GM18858 (cell line): ENCODE measurements at regions not wholly inside any gene's neighbourhood (a gene's known extent, or its start where the extent isn't known, plus 50 kb on each side); places are given as distances from the start of the nearest gene placed in this dataset.

Source experiments
- ATAC-seq: cut with Tn5 transposase; IDR thresholded peaks from one replicate; pipeline ENCODE4 v1.9.1; 2021; ENCODE audit not compliant: unreplicated experiment

DNA sequence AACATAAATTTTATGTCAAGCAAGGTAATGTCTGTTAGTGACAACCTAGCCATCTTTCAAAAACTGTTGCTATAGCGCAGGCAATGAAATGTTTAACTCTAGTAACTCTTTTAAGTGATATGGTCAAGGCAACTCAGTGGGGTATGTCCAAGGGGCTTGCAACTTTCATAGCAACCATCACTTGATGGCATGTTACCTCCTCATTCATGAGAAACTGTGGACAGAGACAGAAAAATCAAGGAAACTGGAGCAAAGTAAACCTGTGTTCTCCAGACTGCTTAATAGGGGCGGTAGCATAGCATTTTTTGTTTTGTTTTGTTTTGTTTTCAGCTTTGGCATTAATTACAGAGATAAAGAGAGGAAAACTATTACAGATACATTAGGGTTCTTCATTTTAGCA lies 1456.8 kb upstream of the AGA start:
- ATAC-seq = no peak

DNA sequence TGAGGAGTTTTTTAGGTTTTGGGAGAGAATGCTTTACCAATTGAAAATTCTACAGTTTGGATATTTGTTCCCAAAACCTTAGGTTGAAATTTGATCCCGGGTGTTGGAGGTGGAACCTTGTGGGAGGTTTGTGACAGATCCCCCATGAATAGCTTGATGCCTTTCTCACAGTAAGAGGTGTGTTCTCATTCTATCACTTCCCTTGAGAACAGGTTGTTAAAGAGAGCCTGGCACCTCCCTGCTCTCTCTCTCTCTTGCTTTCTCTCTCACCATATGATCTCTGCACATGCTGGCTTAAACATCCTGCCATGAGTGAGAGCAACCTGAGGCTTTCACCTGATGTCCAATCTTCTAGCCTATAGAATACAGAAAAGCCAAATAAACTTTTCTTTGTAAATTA lies 1475.5 kb upstream of the AGA start:
- no peak for ATAC-seq

DNA sequence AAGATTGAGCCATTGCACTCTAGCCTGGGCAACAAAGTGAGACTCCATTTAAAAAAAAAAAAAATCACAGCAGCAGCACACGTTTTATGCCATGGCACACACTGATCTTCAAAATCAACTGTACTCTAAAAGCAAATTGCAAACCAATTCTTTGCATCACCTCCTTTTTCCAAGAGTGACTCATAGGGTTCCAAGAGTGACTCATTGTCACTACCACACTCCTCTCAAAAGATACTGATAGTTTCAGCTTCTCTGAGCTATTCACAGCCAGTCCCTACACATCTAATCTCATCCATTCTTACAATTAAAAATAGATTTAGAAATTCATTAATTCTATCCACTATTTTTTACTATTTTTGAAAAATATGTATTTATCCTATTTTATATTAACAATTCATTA lies 1494.9 kb upstream of the AGA start:
- no peak for ATAC-seq

DNA sequence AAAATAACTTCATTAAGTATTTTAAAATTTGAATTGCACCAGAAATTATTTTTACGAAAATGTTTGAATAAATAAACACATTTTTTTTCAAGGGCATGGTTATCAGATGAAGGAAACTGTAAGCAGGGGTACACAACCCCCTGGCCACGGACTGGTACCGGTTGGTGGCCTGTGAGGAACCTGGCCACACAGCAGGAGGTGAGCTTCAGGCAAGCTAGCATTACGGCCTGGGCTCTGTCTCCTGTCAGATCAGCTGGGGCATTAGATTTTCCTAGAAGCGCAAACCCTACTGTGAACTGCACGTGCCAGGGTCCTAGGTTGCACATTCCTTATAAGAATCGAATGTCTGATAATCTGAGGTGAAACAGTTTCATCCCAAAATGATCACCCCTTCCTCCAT lies 1499.7 kb upstream of the AGA start:
- ATAC-seq = no peak

DNA sequence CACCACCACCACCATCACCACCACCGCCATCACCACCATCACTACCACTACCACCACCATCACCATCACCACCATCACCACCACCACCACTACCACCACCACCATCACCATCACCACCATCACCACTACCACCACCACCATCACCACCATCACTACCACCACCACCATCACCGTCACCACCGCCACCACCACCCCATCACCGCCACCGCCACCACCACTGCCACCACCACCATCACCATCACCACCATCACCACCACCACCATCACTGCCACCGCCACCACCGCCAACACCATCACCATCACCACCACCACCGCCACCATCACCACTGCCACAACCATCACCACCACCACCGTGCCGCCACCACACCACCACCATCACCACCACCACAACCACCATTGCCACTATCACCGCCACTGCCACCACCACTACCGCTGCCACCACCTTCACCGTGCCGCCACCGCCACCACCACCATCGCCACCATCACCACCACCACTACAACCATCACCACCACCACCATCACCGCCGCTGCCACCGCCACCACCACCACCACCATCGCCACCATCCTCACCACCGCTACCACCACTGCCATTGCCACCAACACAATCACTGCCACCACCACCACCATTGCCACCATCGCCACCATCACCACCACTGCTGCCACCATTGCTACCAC lies 1511.3 kb upstream of the AGA start:
- no peak for ATAC-seq

DNA sequence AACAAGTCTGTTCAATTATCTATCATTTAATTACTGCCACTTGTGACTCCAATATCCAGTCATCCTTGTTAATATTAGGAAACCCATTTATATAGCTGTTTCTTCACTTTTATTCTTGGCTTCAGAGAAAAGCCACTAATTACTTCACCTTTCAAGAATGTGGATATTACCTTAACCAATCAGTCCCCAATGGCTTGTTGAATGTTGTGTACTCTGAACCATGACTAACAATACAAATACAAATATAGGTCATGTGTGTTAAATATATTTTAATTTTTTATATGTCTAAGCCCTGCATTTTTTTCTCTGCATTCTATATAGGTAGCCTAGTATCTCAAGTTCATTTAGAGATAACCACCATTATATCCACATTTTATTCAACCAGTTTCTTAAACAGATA lies 1513.4 kb upstream of the AGA start:
- ATAC-seq = no peak

DNA sequence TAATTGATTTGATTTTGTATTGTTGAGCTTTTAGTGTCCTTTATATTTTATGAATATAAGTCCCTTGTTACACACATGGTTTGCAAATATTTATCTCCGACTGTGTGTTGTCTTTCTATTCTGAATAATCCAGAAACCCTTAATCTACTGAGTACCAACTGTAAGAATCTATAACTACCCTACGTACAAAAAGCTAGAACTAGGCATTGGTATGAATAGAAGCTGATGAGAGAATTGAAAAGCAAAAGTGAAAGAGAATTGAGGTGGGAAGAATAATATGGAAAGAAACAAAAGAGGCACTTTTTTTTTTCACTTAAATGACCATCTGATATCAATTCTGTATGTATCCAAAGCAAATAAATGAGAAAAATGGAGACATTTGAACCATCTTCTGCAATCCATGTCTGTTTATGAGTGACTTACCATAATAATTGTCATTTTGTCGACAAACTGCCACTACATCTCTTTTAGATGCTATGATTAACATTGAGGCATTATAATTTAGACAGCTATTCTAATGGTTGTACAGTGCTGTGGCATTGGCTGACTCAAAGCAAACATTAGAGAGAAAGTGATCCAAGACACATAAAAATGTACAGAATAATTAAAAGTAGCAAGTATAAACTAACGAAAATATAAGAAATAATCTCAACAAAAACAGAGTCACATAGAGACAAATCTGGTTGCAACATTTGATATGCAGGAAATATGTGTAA lies 1516.6 kb upstream of the AGA start:
- no peak for ATAC-seq

DNA sequence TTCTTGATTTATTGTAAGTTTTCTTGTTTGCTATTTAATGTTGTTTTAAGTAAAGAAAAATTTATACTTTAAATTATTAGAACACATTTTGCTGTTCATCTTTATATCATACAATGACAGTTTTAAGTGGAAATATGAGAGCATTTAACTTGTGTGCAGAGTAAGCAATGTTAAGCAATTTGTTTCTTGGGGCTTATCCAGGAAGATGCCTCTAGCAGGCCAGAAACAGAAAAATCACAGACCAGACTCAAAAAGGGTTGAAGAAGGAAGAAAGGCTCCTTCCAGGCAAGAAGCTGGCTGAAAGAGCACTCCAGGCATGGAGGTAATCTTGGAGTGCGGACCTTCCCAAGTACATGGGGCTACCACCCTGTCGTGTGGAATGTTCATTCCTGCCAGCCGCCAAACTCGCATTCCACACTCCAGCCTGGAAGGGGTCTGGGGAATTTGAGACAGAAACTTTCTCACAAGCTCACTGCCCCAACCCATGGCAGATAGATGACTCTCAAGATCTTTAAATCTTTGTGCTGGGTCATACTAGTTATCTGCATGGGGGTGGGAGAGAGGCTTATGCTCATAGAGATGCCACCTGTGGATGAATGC lies 1521.3 kb upstream of the AGA start:
- no peak for ATAC-seq

DNA sequence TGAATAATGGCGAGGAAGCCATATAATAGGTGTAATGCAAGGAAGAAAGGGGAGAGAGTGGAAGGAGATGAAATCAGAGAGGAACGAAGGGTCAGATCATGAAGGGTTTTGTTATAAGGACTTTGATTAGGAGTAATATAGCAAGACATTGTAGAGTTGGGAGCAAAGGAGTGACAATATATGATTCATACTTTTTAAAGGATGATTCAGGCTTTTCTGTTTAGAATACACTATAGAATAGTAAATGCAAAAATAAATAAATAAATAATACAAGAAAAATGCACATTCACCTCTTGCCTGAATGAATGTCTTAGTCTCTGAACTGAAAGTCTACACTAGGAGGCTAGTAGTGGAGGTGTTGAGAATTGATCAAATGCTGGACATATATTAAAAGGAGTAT lies 1524.4 kb upstream of the AGA start:
- ATAC-seq = no peak

DNA sequence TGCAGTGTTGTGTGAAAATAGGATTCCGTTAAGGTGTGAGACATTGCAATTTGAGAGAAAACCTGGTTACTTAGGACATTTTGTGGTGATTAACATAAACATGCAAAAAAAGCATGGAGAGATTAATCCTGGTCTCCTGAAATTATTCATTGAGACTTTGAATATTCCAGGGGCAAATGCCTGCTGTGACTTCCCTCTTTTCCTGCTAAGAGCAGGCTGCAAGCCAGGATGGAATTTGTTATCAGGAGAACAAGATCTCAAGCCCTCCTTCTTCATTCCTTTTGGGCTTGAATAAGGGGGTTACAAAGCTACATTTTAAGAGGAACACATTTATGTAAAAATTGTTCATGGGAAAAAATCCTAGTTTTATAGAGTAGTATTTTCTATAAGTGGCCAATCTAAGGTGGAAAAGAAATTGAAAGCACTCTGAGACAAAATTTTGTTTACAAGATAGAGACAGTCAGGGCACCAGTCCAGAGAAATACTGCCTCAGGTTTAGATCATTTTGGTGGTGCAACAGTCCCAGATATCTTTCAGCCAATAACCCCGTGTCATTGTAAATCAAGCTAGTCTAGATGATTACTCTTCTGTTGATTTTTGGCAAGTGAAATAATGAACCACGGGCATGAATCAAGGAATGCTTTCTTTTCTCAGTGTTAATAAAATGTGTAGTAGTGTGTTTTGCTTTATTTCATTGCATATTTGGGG lies 1528.3 kb upstream of the AGA start:
- no peak for ATAC-seq

DNA sequence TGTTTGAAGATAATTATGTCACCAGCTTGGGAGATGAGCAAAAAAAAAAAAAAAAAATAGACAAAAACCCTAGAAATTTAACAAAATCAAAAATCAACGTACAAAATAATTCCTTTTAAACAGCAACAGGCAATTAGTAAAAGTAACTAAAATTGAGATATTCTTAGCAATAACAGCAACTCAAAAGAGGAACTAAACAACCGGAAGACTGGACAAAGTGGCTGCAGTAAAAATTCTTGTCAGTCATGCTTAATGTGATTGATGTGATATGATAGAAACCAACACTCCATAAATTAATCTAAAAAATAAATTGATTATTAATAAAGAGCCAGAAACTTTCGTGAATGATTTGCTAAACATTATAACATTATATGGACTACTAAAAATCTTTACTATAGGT lies 1534.6 kb upstream of the AGA start:
- no peak for ATAC-seq

DNA sequence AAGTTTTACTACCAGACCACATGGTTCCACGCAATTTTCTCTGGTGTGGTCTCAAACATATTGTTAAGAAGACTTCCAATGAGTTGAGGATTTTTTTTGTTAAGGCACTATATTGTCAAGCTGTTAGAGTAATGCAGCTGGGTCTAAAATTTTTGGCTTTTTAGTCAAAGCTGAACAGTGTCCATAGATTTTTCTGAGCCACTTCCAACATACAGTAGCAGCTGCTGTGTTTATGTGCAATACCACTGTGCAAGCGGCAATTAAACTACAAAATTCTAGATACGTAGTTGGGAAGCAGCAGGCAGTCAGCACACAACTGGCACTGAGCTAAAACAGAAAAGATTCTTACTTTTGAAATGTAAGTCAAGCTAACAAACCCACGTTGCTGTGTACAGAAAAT lies 1551.1 kb upstream of the AGA start:
- no peak for ATAC-seq

DNA sequence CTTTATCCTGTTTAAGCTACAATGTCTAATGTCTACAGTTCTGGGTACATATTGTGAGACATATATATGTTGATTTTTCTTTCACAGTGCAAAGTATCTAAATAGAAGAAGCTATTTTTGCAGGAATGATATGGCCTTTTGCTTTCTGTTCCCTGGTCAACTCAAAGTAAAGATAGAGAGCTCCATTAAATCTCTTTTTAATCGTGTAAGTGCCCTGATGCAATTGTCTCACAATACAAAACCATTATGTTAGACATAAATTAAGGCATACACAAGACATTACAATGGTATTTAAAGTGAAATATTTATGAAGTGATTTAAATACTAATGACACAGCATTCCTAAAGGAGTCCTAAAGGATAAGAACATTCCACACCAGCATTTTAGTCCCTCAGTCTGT lies 1559.7 kb upstream of the AGA start:
- ATAC-seq = no peak

DNA sequence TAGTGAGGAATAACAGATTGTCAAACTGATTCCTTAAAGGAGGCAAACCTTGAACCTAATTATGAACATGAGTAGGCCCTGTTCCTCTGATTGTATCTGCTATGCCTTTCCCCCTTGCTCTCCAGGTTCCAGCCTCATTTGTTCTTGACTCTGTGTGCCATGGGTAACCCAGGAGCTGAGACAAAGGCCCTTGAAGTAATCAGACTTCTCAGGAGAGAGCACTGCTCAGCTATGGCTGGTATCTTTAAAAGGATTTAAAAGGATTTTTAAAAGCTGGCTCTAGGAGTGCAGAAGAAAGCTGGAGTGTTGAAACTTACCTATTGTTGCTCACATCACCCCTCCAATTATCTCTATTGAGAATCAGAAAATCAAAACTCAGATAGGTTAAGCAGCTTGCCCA lies 1565.5 kb upstream of the AGA start:
- no peak for ATAC-seq

DNA sequence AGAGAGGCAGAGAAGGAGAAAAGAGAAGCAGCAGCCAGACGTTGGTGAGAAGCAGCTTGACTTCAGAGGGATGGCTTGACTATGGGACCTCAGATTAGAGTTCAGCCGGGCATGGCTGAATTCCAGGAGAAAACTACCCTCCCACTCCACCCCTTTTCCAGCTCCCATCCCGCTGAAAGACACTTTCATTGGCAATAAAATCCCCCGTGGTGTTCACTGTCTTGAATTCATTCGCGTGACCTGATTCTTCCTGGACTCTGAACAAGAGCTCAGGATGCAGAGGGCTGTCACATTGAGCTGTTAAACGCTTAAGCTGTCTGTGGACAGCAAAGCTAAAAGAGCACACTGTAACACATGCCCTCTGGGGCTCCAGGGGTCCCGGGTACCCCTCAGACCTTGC lies 1575.3 kb upstream of the AGA start:
- ATAC-seq = no peak

DNA sequence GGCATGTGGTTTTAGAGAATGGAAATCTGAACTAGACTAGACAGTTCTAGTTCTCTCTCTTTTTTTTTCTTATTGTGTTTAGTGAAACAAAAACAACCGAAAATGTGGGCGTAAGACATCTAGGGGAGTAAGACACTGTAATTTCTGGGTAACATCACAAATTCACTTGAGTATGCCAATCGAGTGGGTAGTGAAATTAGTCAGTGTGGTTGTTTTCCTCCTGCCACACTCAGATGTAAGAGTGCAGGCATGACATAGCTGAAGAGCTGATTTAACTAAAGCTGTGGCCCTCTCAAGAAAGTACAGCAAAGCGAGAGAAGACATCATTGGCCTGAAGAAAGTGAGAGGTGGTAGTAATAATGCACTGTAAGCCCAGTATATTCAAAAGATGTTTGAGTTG lies 1585.3 kb upstream of the AGA start:
- ATAC-seq = no peak

DNA sequence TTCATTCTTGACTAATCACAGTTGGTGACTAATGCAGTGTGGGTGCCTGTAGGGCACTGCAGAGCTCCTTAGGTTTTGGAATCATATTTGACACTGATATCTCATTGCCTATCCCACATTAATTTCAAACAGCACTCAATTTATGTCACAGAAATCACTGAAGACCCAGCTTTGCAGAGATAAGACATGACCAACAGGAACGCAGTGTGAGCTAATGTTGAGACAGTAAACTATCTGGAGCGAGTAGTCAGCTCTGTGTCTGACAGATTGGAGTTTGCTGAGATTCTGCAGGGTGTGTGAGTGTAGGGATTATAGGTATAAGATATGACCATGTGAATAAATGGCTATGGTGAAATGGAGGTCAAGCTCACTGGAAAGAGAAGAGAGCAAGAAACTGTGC lies 1586.1 kb upstream of the AGA start:
- ATAC-seq = no peak

DNA sequence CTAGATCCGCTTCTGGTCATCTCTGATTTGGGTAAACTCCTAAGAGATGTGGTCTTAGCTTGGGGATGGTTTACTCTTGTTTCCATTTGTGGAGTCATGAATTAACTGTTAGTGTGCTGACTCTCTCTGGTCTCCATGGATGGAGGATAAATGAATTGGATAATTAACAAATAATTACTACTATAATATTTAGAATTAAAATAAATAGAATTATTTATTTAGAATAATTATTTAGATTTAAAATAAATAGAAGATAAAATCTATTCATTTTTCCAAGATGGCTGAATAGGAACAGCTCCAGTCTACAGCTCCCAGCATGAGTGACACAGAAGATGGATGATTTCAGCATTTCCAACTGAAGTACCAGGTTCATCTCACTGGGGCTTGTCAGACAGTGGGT lies 1587.4 kb upstream of the AGA start:
- no peak for ATAC-seq

DNA sequence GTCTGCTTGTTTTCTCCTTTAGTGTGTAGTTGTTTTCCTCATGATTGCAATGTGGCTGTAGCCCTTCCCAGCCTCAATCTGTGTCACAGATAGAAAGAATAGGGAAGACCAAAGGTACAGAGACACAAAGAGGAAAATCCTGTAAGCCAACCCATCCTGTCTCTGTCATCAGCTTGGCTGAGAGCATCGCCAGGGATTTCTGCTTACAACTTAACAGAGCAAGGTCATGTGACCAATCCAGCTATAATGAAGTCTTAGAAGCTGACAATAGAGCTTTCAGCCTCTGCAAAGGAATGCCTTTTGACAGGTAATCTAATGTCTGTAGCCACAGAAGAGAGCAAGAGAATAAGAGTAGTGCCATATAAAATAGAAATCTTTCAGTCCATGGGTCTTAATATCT lies 1598.0 kb upstream of the AGA start:
- no peak for ATAC-seq

DNA sequence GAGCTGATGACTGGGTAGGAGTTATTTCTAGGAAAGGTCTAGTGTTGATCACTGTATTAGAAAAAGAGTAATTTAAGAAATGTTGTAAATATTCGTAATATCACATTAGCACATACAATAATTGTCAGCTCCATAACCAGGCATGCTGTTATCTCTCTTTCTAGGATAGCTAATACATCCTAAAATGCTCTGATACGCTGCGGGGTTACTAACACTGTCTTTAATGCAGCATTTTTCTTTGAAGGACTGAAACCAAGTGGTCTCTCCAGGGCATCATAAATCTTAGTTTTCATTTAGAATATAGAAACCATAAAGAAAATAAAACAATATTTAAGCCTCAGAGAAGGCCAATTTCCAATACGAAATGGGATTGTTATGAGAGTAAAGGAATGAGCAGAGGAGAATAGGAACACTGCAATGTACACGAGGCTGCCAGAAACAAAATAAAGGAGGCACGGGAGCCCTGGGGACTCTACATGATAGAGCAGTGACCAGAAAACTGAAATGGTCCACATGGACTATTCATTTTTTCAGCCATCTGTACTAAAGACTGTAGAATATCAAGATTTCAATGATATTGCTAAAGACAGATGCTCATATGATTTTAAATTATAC lies 1606.7 kb upstream of the AGA start:
- no peak for ATAC-seq

DNA sequence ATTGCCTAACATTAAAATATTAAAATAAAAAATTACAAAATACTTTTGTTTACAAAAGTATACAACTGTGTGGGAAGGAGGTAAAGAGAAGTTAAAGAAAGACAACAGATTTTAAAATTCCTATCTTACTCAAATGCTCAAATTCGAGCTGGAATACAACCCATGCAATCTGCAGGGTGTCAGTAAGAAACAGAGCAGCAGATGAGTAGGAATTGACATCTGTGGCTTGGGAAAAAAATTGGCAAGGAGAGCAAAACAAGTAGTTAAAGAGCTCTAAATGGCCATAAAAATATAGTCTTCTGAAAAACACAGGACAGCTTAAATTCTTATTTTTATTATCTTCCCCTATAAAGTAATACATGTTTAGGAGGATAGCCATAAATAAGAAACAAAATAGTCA lies 1609.0 kb upstream of the AGA start:
- no peak for ATAC-seq

DNA sequence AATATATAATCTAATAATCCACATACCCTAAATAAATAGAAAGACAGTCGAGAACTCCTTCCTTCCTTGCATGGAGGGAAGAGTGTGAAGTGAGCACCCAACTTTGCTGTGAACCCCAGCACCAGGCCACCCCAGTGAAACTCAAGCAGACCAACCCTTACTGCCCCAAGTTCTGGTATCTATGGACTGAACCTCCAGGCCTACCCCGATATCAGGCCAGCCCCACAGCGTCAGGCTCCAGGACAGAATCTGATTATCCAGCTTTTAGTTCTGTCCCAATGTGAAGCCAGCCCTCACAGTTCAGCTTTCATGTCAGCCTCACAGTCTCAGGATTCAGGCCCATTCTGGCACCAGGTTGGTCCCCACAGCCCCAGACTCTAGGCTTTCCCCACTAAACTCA lies 1617.2 kb upstream of the AGA start:
- no peak for ATAC-seq
